Esophagus muscularis mucosa (tissue), 4 donors: ENCODE measurements at regions not wholly inside any gene's neighbourhood (a gene's known extent, or its start where the extent isn't known, plus 50 kb on each side); places are given as distances from the start of the nearest gene placed in this dataset.

Experiments
- DNase-seq: peaks from one replicate; pipeline ENCODE4 v3.0.0-alpha.2; 2017; ENCODE audit errors: extremely low spot score
- H3K27ac ChIP-seq, 4 donors: fragments of 200-600 bp; sonication (generic); replicated peaks in 1 of 4; 1 replicate in 3 of 4; 2 replicates in 1 of 4; pipeline ENCODE4 v1.5.1; 2016 to 2019; ENCODE audit warnings: mild to moderate bottlenecking in 1 of 4
- H3K27me3 ChIP-seq, 4 donors: fragments of 200-600 bp; sonication (generic); one replicate each; pipeline versions ENCODE4 v1.5.1 to v1.6.0; 2016 to 2019
- H3K36me3 ChIP-seq, 4 donors: fragments of 200-600 bp; sonication (generic); one replicate each; pipeline ENCODE4 v1.5.1; 2016 to 2019
- H3K4me1 ChIP-seq, 4 donors: fragments of 200-600 bp; sonication (generic); one replicate each; pipeline ENCODE4 v1.5.1; 2016 to 2019
- H3K4me3 ChIP-seq, 4 donors: fragments of 200-600 bp; sonication (generic); 1 replicate in 2 of 4; 2 replicates in 2 of 4; pipeline ENCODE4 v1.5.1; 2016 to 2019; ENCODE audit warnings: mild to moderate bottlenecking in 4 of 4, moderate library complexity in 1 of 4
- H3K9me3 ChIP-seq, 4 donors: fragments of 200-600 bp; sonication (generic); 1 replicate in 3 of 4; 2 replicates in 1 of 4; pipeline ENCODE4 v1.5.1; 2016 to 2019
- EP300 ChIP-seq: sonication (generic); formaldehyde crosslinking; IDR thresholded peaks from one replicate; pipeline ENCODE4 v1.6.1; 2017; ENCODE audit warnings: antibody characterized with exemption
- POLR2A ChIP-seq: fragments of 450-650 bp; IDR thresholded peaks from one replicate; pipeline ENCODE4 v1.6.1; 2017; ENCODE audit warnings: antibody characterized with exemption, moderate library complexity, mild to moderate bottlenecking, low read depth
- POLR2AphosphoS5 ChIP-seq, 2 donors: sonication (generic); formaldehyde crosslinking; IDR thresholded peaks; one replicate each; pipeline ENCODE4 v1.6.1; 2017; ENCODE audit warnings: antibody characterized with exemption in 2 of 2
- WGBS: methylation state at CpG from one replicate; pipeline ENCODE4 v1.1.5; 2018; 5-methylcytosine and 5-hydroxymethylcytosine counted together
- intact Hi-C: fragments of 100-400 bp; cut with DNase I; formaldehyde crosslinking; loops from one replicate; pipeline ENCODE4 v1.15.1; 2023
- TF ChIP-seq, protein P1 (sequence below), 3 experiments: fragments of 200-600 bp in 2 of 3; fragments of 450-650 bp in 1 of 3; sonication (generic) in 2 of 3; IDR thresholded peaks; one replicate each; pipeline ENCODE4 v1.5.1; 2017 to 2019; ENCODE audit warnings: antibody characterized with exemption in 3 of 3, mild to moderate bottlenecking in 2 of 3, moderate library complexity in 1 of 3

DNA sequence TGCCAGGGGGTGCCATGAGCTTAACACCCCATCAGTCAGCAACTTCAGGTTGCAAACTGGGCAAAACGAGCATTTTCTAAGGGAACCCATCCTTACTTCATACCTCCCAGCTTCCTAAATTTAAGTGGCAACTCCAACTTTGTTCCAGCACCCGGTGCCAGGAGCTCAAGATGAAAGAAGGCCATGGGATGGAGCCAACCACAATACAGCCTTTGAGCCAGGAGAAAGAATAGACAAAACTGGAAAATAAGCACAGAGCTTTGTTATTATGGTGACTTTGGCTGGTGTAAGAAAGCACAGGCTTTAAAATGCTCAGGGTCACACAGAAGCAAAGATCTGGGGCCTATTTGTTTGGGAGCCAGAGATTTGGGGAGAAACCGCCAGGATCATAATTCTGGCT, 388.7 kb upstream of the MGMT start:
- peak; percentile 72 for DNase-seq
- Histone ChIP-seq H3K4me3 (no peak overlapping the region), H3K9me3 (peaks cover 0 to 7% (median 0%) of the 10 kb centered on the region in 4 donors), H3K36me3 (no peaks in the 10 kb centered on the region), H3K27me3 (no peaks in the 10 kb centered on the region), H3K4me1 (peaks cover 6 to 25% (median 20%) of the 10 kb centered on the region in 4 donors), H3K27ac (no peak overlapping the region)
- WGBS: 64% methylated on average over 3 of the region's 3 CpGs
- intact Hi-C loops: no loop called here
- TF ChIP-seq, protein P1, sequence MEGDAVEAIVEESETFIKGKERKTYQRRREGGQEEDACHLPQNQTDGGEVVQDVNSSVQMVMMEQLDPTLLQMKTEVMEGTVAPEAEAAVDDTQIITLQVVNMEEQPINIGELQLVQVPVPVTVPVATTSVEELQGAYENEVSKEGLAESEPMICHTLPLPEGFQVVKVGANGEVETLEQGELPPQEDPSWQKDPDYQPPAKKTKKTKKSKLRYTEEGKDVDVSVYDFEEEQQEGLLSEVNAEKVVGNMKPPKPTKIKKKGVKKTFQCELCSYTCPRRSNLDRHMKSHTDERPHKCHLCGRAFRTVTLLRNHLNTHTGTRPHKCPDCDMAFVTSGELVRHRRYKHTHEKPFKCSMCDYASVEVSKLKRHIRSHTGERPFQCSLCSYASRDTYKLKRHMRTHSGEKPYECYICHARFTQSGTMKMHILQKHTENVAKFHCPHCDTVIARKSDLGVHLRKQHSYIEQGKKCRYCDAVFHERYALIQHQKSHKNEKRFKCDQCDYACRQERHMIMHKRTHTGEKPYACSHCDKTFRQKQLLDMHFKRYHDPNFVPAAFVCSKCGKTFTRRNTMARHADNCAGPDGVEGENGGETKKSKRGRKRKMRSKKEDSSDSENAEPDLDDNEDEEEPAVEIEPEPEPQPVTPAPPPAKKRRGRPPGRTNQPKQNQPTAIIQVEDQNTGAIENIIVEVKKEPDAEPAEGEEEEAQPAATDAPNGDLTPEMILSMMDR (IDR thresholded peaks at IDR 0.05): no peak
- TF ChIP-seq POLR2AphosphoS5 (IDR thresholded peaks at IDR 0.05) (no peak), EP300 (no peak), POLR2A (no peak)

DNA sequence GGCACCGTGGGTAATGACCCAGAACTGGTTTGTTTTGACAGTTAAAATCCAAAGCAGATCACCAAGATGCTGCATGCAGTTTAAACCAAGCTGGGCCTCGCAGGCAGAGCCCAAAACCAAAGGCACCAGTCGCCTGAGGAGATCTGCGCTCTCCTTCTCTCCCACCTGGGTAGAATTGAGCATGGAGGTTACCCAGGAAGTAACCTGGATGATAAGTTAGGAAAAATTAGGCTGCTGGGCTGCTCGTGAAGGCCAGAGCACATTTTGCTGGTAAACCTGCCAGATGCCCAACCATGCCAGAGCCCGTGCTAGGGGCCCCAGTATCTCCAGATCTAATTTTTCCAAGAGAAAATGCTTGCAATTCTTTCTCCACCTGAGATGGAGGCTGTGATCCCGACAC, 388.3 kb upstream of the MGMT start:
- H3K27ac ChIP-seq: no peak overlapping the region
- H3K27me3 ChIP-seq: no peaks in the 10 kb centered on the region
- H3K4me1 ChIP-seq: peaks cover 6 to 25% (median 20%) of the 10 kb centered on the region in 4 donors
- peak; percentile 70 for DNase-seq
- intact Hi-C loops: no loop called here
- peaks cover 0 to 7% (median 0%) of the 10 kb centered on the region in 4 donors for H3K9me3 ChIP-seq
- no peak overlapping the region for H3K4me3 ChIP-seq
- no peaks in the 10 kb centered on the region for H3K36me3 ChIP-seq
- TF ChIP-seq POLR2AphosphoS5 (IDR thresholded peaks at IDR 0.05) (no peak), POLR2A (no peak), EP300 (no peak)
- TF ChIP-seq, protein P1 (IDR thresholded peaks at IDR 0.05): no peak
- WGBS: 73% methylated on average over 4 of the region's 7 CpGs

DNA sequence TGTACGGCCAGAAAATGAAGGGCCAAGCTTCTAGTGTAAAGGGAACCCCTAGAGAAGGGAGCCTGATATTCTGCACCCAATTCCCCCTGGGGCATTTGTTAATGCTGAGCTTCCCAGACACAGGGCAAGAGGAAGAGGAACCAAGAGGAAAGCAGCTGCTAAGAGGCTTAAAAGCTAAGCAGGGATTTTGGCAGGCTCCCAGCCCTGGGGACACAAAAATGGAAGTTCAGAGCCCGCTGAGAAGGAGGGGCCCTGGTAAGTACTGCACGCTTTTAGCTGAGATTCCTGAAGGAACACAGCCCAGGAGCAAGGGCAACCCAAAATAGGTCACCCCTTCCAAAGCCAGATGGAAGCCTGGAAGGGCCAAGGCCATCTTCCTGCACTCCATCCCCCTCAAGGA, 387.3 kb upstream of the MGMT start:
- Histone ChIP-seq H3K36me3 (no peaks in the 10 kb centered on the region), H3K27ac (no peak overlapping the region), H3K27me3 (no peaks in the 10 kb centered on the region), H3K4me3 (no peak overlapping the region), H3K4me1 (peaks cover 6 to 25% (median 20%) of the 10 kb centered on the region in 4 donors), H3K9me3 (peaks cover 0 to 7% (median 0%) of the 10 kb centered on the region in 4 donors)
- intact Hi-C loops: no loop called here
- WGBS: 46% methylated on average over 3 of the region's 3 CpGs
- peak; percentile 64 for DNase-seq
- no peak for TF ChIP-seq EP300
- TF ChIP-seq POLR2AphosphoS5 (IDR thresholded peaks at IDR 0.05): no peak
- no peak for TF ChIP-seq POLR2A
- TF ChIP-seq, protein P1 (IDR thresholded peaks at IDR 0.05): no peak

DNA sequence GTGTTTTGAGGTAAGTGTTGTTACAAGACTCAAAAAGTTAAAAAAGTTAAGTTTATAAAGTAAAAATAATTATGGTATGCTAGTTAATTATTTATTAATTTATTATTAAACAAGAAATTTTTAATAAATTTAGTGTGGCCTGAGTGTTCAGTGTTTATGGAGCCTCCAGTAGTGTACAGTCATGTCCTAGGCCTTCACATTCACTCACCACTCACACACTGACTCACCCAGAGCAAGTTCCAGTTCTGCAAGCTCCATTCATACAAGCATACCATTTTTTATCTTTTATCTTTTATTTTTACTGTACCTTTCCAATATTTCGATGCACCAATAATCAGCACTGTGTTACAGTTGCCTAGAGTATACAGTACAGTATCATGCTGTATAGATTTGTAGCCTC, 381.2 kb upstream of the MGMT start:
- intact Hi-C loops: no loop called here
- Histone ChIP-seq H3K4me1 (no peaks in the 10 kb centered on the region), H3K27ac (no peak overlapping the region), H3K27me3 (no peaks in the 10 kb centered on the region), H3K4me3 (no peak overlapping the region), H3K9me3 (peaks cover 0 to 2% (median 0%) of the 10 kb centered on the region in 4 donors), H3K36me3 (no peaks in the 10 kb centered on the region)
- 77% methylated on average over 1 of the region's 1 CpG for WGBS
- DNase-seq: no peak
- TF ChIP-seq POLR2A: no peak
- no peak for TF ChIP-seq POLR2AphosphoS5 (IDR thresholded peaks at IDR 0.05)

DNA sequence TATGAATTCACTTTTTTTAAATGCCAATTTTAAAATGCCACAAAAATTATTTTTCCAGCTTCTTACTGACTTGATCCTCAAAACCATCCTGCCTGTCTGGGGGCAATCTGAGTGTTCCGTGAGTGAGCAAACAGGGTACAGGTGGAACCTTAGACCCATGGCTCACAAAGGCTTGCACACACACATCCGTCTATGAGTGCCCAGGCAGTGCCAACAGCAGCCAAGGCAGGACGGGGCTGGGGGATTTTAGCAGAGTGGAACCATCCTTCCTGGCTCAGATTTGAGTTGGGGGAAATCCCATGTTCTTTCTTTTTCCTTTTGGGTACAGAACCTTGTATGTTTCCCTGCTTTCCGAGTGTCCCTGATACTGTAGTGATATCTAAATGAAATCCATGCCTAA, 377.7 kb upstream of the MGMT start:
- Histone ChIP-seq H3K36me3 (no peaks in the 10 kb centered on the region), H3K4me3 (no peak overlapping the region), H3K4me1 (no peaks in the 10 kb centered on the region), H3K9me3 (no peaks in the 10 kb centered on the region), H3K27ac (no peak overlapping the region), H3K27me3 (no peaks in the 10 kb centered on the region)
- no peak for TF ChIP-seq EP300
- TF ChIP-seq, protein P1 (IDR thresholded peaks at IDR 0.05): no peak
- no peak for TF ChIP-seq POLR2AphosphoS5 (IDR thresholded peaks at IDR 0.05)
- no peak for TF ChIP-seq POLR2A
- peak; percentile 57 for DNase-seq
- WGBS: 81% methylated on average over 3 of the region's 4 CpGs
- intact Hi-C loops: no loop called here
